ENCODE measurements at regions not wholly inside any gene's neighbourhood (a gene's known extent, or its start where the extent isn't known, plus 50 kb on each side); places are given as distances from the start of the nearest gene placed in this dataset.
A peak's percentile ranks its signal among the peaks of the same experiment; 100 is the strongest.

DNA sequence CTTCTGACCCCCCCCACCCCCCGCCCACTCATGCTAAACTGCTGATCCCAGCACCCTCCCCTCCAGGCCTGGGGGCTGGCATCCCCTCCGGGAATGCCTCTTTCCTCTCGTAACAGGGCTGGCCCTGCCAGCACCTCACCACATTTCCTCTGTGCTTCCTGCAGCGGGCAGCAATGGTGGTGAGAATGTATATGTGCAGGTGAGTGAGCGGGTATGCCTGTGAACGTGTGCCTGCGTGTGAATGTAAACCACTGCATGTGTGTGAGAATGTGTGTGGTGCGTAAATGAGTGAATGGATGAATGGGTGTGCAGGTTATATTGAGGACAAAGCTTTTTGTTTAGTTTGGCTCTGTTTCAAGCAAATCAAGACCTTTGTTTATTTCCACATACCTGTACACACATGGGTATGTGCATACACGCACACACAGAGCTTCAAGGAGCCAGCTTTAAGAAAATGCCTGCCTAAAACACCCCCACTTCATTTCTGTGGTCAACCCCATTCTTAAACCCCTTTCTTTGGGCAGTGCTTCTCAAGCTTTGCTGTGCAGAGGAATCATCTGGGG lies 95.7 kb upstream of the SHB start:
- no peak for DNase-seq (ENCODE audit: low read depth in 2 of 2, low spot score in 1 of 2)

DNA sequence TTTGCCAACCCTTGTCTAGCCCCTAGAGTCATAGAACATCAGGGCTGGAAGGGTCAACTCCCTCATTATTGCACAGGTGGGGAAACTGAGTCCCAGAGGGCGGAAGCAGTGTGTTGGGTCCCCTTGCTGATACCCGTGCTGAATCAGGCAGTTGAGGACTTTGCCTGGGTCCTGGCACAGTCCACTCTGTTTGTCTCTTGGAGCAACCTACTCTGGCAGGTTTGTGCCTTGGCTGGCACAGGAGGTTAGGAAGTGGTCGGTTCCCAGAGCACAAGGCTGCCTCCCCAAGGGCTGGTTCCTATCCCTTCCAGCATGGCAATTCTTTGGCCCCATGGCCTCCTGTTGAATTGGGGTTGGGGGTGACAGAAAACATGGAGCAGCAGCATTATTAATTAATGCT lies 94.5 kb upstream of the SHB start:
- no peak for DNase-seq (ENCODE audit: low read depth in 2 of 2, low spot score in 1 of 2)

DNA sequence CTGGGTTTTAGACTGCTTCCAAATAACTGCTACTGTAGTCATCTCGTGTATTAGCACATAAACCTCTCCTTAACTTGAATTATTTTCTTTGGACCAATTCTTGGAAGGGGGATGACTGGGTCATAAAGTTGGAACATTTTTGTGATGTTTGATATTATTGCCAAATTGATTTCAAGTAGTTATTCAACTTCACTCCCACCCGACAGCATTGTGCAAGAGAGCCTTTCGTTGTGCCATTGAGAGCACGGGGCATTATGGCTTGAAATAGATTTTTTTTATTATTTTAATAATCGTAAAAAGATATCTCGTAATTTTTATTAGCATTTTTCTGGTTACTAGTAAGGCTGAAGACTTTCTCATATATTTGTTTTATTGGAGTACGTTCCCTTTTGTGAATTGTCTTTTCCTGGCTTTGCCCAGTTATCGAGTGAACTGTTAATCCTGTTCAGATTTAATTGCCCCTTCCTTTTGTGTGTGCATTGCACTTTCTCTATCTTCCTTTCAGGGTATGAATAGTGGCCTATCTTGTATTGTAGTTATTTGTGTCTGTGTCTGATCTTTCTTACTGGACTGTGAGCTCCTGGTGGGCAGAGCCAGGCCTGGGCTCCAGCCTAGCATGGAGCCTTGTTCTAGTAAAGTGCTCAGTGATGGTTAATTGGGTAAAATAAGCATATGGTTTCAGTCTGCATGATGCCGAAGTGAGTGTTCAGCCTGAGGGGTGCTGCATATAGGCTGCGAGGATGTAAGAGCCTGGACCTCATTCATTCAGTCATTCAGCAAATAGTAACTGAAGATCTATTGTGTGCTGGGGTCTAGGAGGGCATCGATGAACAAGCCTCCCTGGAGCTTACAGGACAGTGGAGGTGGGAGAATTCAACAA lies 93.5 kb upstream of the SHB start:
- DNase-seq (ENCODE audit: low read depth in 2 of 2, low spot score in 1 of 2) = no peak

DNA sequence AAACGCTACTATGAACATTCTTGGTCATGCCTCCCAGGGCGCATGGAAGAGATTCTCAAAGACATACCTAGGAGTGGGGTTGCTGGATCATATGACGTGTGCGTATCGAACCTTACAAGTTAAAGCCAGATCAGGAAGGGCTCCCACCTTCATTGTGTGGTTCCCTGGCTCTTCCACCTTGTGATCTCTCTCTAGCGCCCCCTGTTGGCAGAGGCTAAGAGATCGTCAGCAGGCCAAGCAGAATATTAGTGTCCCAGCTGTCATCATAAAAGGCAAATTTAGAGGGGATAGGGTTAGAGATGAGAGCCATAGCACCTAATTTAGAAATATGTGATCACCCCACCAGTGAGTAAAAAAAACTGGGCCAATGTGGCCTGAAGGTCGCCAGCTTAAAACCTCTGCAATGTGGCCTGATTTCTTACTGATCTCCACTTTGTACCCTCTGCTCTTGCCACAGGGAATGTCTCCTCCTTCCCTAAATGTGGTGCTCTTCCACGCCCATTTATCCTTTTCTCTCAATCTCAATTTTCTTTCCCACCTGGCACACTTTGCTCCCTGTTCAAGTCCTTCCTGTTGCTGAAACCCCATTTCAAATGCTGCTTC lies 91.7 kb upstream of the SHB start:
- peak; percentile 21 to 26 for DNase-seq (ENCODE audit: low read depth in 2 of 2, low spot score in 1 of 2)

DNA sequence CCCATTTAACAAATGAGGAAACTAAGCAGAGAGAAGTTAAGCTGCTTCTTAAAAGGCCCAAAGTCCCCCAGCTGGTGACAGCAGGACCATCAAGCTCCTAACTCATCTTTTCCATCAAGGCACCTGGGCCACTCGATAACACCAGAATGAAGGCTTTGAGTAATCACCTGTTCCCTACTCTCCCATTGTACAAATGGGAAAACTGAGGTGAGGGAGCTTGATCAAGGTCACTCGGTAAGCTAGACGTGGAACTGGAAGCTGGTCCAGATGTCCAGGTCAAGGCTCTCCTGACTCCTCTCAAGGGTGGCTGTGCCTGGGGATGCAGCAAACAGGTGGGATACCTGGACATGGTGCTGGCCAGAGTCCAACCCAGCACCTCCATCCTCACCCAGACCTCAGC lies 90.6 kb upstream of the SHB start:
- no peak for DNase-seq (ENCODE audit: low read depth in 2 of 2, low spot score in 1 of 2)

DNA sequence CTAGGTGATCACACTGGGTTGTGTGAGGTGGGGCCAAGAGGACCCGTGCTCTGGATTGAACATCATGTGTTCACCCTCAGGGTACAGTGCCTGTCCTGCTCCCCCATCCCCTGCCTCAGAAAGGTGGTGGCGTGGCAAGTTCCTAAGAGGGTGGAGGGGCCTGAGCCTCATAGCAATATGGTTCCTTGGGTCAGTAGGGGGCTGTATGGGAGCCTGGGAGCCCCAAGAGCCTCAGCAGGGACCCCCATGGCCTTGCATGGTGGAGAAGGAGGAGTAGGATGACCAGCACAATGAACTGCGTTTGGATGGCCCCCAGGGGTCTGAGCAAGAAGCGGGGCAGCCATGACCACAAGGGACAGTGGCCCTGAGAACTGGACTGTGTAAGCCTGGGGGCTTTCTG lies 89.6 kb upstream of the SHB start:
- no peak for DNase-seq (ENCODE audit: low read depth in 2 of 2, low spot score in 1 of 2)

DNA sequence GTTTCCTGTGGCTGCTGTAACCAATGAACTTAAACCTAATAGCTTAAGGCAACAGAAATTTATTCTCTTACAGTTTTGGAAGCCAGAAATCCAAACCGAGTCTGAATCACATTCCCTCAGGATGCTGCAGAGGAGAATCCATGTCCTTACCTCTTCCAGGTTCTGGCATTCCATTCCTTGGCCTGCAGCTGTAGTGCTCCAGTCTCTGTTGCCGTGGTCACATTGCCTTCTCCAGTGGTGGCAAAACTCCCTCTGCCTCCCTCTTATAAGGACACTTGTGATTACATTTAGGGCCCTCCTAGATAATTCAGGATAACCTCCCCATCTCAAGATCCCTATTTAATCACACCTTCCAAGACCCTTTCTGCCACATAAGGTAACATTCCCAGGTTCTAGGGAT lies 88.7 kb upstream of the SHB start:
- DNase-seq (ENCODE audit: low read depth in 2 of 2, low spot score in 1 of 2) = no peak

DNA sequence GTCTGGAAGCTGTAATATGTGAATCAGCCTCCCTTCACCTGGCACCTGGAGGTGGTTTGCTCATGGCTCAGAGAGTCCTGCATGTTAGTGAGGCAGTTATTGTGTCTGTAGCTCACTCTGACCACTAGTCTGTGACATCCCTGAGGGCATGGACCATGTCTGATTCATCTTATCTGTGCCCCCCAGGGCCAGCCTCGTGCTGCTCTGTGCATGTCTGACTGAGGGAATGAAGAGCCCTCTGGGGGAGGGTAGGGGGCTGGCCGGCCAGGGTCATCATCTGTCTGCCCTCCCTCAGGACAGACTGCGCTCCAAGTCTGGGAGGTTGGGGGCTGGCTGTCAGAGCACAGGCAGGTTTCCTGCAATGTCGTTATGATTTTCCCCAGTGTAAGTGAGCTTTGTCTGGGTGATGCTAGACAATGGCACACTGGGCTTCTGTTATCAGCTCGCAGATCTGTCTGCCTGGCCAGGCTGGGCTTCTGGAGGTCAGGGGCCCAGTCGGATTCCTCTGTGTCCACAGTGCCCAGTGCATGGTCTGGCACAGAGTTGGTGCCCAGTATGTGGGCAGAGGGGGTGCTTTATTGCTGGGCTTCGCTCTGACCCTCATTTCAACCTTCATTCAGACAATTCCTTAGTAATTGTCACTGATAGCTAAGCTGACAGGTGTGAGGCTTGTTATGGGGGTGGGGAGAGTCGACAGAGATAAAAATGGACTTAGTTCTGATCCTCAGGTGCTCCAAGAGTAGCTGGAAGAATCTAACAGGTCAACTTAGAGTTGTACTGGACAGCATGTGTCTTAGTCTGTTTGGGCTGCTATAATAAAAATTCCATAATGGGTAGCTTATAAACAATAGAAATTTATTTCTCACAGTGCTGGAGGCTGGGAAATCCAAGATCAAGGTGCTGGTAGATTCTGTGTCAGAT lies 85.7 kb upstream of the SHB start:
- no peak for DNase-seq (ENCODE audit: low read depth in 2 of 2, low spot score in 1 of 2)

DNA sequence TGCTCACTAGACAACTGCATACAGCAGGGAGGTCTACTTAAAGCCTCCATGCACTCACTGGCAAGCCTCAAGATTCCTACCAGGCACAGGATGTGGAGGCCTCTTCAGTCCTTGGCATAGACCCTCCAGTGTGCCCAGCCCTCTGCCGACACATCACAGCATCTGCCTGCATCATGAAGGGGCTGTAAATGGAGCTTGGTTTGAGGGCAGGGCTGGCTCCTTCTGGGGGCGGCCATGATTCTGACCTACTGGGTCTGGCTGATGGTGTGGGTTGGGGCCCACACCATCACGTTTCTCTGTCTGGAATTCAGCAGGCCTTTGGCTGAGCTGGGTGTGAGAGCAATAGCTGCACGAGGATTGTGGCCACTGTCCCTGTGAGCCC lies 84.9 kb upstream of the SHB start:
- no peak for DNase-seq (ENCODE audit: low read depth in 2 of 2, low spot score in 1 of 2)

DNA sequence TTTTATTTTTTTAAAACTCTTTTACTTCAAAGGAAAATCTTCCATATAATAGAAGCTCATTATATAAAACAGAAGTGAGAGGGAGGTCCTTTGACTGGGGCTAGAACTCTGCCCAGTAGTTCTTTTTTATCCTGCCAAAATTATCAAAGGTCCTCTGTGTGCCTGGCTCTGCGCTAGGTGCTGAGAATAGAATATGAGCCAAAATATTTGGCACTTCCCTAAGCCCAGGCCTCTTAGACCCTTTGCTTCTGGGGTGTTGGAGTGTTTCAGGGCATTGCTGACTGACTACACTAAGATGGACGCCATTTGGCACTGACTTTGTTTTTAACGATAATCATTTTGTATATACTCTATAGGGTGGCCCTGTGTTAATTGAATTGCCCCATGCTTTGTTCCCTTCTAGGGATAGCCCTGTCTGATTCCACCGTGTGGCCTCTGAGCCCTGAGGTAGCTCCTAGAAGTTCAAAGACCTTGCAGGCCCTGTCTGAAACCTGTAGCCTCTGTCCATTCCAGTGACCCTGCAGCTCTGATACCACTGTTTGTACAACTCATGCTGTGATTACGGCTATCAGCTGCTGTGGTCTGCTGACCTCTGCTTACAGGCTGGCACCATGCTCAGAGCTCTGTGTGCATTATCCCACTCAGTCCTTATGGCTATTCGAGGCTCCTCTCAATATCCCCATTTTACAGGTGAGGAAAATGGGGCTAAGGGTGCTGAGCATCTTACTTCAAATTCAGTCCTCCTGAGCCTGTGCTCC lies 84.3 kb upstream of the SHB start:
- no peak for DNase-seq (ENCODE audit: low read depth in 2 of 2, low spot score in 1 of 2)

DNA sequence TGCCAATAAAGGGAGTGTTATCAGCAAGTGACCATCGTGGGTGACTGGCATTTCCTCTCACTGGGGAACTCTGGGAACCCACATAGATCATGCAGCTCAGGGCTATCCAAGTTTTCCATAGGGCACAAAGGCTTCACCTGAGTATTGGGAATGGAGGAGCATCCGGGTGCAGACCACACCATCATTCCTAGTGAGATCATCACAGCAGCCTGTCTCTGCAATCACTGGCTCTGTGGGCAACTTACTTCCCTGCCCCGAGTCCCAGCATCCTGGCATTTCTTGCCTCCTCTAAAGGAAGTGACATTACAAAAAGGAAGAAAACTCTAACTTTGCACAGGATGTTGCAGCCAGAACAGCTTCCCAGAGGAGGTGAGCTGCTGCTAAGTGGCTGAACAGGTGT lies 80.6 kb upstream of the SHB start:
- DNase-seq (ENCODE audit: low read depth in 2 of 2, low spot score in 1 of 2) = no peak

DNA sequence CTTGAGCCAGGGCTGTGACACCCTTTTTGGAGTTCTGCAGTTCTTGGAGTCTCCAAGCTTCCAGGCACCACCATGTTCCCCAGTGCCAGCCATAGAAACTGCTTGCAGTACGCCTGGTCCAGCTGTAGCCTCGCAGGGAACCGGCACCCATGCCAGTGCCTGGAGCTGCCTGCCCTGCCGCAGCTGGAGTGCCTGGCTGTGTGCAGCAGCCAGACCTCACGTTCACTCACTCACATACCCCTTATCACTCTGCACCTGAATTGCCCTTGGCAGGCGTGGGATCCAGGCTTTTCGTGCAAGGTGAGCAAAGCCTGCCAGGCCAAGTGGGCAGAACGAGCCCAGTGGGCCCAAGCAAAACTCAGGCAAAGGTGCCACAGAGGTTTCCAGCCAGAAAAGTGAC lies 77.8 kb upstream of the SHB start:
- DNase-seq (ENCODE audit: low read depth in 2 of 2, low spot score in 1 of 2) = no peak

DNA sequence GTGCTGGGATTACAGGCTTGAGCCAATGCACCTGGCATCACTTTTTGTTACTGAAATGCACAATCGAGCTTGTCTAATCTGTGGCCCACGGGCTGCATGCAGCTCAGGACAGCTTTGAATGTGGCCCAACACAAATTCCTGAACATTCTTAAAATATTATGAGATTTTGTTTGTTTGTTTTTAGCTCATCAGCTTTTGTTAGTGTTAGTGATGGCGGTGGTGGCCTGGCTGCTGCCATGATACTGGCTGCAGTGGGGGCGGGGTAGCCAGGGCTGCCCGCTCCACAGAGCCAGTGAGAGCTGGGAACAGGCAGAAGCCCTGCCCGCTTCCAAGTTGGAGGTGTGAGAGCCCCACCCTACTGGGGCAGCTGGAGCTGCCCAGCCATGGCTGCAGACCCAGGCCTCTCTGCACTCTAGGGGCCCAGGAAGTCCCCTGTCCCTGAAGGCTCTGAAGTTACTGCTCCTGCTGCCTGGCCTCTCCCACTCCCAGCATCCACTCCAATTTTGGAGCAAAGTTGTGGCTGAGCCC lies 76.6 kb upstream of the SHB start:
- no peak for DNase-seq (ENCODE audit: low read depth in 2 of 2, low spot score in 1 of 2)

DNA sequence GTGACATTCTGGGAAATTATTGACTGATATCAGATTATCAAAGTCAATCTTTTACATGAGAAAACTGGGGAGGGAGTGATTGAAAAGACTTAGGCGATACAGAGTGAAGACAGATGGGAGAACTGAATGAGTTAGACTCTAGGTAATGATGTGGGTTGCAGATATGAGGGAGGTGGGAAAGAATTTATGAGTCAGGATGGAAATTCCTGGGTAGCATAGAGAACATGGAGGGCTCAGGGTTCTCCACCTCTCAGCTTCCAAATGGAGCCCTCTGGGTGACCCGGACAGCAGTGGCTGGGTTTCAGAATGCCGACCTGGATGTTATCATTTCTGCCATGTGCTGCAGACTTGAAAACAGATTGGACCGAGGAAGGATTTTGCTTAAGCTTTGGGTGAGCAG lies 75.4 kb upstream of the SHB start:
- no peak for DNase-seq (ENCODE audit: low read depth in 2 of 2, low spot score in 1 of 2)

DNA sequence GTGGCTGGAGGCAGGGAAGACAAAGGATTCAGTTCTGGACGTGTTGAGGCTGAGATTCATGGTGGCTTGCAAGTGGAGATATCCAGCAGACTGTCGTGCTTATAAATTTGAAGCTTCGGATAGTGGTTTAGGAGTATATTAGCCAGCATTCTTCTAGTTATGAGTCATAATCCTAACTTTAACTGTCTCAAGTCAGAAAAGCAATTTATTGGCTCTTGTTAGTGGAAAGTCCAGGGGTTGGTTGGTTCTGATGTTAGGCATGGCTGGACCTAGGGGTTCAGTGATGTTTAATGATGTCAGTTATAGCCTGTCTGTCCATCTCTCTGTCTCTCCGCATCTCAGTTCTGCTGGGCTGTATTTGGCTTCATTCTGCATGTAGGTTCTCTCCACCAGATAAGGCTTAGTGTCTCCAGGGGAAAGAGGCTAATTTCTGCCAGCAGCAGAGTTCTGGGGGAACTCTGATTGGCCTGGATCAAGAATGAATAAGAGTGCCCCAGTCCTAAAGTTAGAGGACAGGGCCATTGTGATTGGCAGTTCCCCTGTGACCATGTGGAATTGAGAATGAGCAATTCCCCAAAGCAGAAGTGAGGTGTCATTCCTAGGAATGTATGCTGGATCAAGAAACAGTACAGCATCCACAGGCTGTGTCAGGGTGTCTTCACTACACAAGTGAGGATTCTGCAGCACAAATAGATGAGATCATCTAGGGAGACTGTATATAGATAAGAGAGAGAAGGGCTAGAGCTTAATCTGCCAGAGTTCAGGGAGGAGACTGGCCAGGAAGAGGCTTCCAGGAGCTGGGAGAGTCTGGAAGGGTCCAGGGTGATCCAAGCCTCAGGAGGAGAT lies 72.9 kb upstream of the SHB start:
- no peak for DNase-seq (ENCODE audit: low read depth in 2 of 2, low spot score in 1 of 2)

DNA sequence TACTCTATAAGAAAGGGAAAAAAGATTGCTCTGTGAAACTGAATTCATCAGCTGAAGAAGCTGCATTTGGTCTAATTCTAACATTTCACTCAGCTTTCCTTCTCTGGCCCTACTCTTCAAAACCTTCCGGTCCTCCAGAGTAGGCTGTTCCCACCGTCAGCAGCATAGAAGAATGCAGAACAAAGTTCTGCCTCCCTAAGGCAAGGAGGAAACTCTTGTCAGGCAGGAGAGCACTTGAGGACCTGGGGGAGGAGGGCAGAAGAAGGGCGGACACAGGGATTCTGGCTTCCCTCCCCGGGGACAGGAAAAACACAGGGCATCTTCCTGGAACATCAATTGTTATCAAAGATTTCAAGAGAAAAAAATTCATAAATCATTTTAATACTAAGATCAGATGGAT lies 69.2 kb upstream of the SHB start:
- DNase-seq (ENCODE audit: low read depth in 2 of 2, low spot score in 1 of 2) = no peak

DNA sequence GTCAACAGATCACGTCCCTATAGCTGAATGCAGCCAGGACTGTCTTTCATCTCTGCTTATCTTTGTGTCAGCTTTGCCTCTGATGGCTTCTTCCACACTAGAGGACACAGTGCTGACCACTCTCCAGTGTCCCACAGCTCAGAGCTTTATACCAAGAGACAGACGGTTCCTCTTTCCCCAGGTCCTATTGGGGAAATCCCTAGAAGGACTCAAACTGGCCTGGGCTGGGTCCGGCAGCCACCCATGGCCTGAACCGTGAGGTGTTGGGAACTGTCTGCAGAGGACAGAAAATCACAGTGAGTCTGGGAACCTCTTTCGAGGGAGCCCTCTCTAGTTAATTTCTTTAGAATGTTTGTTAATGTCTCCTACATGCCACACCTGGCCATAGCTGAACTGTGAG lies 68.3 kb upstream of the SHB start:
- DNase-seq (ENCODE audit: low read depth in 2 of 2, low spot score in 1 of 2) = no peak

DNA sequence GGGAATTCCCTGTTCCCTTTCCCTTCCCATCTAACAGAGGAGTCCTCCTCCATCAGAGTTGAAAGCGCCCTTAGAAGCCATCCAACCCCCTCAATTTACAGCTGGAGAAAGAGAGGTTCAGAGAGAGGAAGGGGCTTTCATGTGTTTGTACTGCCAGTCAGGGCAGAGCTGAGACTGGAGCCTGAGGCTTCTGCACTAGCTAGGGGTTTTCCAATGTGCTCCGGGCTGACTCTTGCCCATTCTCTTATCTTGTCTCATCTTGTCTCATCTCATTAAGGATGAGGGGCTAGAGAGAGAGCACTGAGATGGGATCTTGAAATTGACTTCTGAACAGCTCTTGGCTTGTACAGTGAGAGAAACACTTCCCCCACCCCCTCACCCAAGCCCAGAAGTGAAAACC lies 67.4 kb upstream of the SHB start:
- DNase-seq (ENCODE audit: low read depth in 2 of 2, low spot score in 1 of 2) = no peak

DNA sequence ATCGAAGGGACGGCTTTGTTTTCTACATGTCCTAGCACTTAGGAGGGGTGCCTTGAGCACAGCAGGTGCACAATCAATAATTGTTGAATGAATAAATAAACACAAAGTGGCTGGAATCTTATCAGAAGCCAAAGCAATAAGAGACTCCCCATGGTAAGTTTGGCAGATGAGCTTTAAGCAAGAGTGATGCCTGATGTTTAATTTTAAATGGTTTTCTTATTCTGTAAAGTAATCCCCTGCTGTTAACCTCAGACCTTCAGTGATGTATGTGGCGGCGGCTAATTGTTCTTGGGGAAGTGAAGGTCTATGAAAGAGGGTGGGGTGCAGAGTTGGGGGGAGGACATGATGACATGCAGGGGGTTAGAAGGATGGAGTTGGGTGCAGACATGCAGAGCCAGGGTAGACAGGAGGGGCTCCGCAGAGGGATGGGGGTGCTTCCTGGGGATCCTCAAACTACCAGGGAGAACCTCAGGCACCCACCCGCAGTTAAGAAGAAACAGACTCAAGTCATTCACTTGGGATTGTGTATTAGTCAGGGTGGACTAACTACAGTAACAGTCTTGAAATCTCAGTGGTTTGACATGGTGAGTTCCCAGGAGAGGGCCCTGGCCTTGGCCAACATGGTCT lies 65.7 kb upstream of the SHB start:
- DNase-seq (ENCODE audit: low read depth in 2 of 2, low spot score in 1 of 2) = no peak
